ENCODE measurements at regions not wholly inside any gene's neighbourhood (a gene's known extent, or its start where the extent isn't known, plus 50 kb on each side); places are given as distances from the start of the nearest gene placed in this dataset.

DNA sequence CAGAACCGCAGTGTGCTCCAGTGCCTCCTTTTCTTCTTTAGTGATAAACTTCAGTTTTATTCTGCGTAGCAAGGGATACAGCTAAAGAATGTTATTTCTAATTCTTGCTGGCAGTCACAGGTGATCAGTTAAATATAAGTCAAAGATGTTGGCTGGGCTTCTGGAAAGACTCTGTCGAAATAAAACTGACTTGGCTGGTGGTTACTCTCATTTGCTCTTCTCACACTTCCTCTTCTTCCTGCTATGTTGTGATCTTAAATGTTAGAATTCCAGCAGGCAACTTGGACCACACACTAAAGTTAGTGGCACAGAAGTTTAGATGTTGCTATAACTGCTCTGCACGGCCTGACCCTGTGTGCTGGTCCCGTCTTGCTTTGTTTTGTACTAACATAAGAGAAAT, 278.6 kb downstream of the CDH19 start:
- no peak for DNase-seq (ENCODE audit: low read depth)
- H3K4me3 ChIP-seq (ENCODE audit: low read depth, low read length): no peak overlapping the region
- TF ChIP-seq, protein P1, sequence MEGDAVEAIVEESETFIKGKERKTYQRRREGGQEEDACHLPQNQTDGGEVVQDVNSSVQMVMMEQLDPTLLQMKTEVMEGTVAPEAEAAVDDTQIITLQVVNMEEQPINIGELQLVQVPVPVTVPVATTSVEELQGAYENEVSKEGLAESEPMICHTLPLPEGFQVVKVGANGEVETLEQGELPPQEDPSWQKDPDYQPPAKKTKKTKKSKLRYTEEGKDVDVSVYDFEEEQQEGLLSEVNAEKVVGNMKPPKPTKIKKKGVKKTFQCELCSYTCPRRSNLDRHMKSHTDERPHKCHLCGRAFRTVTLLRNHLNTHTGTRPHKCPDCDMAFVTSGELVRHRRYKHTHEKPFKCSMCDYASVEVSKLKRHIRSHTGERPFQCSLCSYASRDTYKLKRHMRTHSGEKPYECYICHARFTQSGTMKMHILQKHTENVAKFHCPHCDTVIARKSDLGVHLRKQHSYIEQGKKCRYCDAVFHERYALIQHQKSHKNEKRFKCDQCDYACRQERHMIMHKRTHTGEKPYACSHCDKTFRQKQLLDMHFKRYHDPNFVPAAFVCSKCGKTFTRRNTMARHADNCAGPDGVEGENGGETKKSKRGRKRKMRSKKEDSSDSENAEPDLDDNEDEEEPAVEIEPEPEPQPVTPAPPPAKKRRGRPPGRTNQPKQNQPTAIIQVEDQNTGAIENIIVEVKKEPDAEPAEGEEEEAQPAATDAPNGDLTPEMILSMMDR (IDR thresholded peaks at IDR 0.05; ENCODE audit: low read depth, low read length): no peak
- TF ChIP-seq MYC (IDR thresholded peaks at IDR 0.05; ENCODE audit: low read depth, low read length): no peak
- TF ChIP-seq POLR2A (IDR thresholded peaks at IDR 0.05; ENCODE audit: extremely low read depth, insufficient read length): no peak
- TF ChIP-seq, protein P2, sequence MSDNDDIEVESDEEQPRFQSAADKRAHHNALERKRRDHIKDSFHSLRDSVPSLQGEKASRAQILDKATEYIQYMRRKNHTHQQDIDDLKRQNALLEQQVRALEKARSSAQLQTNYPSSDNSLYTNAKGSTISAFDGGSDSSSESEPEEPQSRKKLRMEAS (IDR thresholded peaks at IDR 0.05; ENCODE audit: low read depth, low read length): no peak

DNA sequence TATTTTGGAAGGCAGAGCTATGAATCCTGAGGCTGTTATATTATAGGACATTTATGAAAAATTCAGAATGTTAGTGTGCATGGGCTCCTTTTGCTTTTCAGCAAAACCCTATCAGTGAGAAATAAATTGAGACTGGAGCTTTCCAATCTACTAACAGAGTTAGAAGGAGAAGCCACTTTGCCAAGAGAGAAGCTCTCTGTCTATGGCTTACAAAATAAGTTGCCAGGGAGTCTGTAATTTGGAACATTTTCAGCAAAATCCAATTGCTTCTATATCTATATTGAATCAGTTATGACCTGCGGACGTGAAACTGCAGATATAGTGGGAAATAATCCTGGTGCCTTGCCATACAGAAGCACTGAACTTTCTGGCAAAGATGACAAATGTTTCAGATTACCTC, 279.3 kb downstream of the CDH19 start:
- TF ChIP-seq POLR2A (IDR thresholded peaks at IDR 0.05; ENCODE audit: extremely low read depth, insufficient read length) (no peak), MYC (IDR thresholded peaks at IDR 0.05; ENCODE audit: low read depth, low read length) (no peak)
- TF ChIP-seq, protein P1 (IDR thresholded peaks at IDR 0.05; ENCODE audit: low read depth, low read length): no peak
- TF ChIP-seq, protein P2 (IDR thresholded peaks at IDR 0.05; ENCODE audit: low read depth, low read length): no peak
- no peak overlapping the region for H3K4me3 ChIP-seq (ENCODE audit: low read depth, low read length)
- no peak for DNase-seq (ENCODE audit: low read depth)

DNA sequence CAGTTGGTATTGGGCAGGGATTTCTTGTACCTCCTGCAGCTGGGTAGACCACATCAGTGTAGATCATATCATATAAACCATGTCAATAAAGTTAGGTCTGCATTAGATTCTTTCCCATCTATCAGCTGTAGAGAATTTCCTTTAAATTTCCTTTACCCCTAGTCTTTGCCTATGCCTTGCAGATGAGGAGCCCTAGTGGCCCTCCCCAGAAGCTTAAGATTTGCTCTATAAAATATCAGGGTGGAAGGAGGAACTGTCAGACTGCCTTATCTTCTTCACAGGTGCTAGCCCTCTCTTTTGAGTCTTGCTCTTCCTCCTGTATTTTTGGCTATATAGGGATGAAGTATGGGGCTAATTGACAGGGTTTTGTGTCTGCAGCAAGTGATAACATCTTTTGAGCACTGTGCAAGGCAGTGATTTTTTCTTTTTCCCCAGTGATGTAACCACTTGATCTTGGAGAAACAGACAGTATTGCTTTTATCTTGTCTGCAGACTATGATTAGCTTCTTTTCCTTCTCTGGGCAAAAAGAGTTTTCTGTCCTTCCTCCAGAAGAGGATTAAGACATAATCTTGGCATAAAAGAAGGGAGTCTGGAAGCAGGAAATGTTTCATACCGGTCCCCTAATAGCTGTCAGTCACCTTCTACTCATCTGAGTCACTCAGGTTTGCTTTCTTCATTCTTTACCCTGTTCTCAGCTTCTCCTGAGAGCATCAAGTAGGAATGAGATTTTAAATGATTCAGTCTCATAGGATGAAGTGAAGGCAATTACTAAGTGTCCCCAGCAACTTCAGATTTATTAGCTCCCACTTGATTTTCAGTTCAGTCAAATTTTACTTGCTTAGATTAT, 286.4 kb downstream of the CDH19 start:
- no peak overlapping the region for H3K4me3 ChIP-seq (ENCODE audit: low read depth, low read length)
- TF ChIP-seq MYC (IDR thresholded peaks at IDR 0.05; ENCODE audit: low read depth, low read length) (no peak), POLR2A (IDR thresholded peaks at IDR 0.05; ENCODE audit: extremely low read depth, insufficient read length) (no peak)
- TF ChIP-seq, protein P2 (IDR thresholded peaks at IDR 0.05; ENCODE audit: low read depth, low read length): no peak
- TF ChIP-seq, protein P1 (IDR thresholded peaks at IDR 0.05; ENCODE audit: low read depth, low read length): no peak
- no peak for DNase-seq (ENCODE audit: low read depth)

DNA sequence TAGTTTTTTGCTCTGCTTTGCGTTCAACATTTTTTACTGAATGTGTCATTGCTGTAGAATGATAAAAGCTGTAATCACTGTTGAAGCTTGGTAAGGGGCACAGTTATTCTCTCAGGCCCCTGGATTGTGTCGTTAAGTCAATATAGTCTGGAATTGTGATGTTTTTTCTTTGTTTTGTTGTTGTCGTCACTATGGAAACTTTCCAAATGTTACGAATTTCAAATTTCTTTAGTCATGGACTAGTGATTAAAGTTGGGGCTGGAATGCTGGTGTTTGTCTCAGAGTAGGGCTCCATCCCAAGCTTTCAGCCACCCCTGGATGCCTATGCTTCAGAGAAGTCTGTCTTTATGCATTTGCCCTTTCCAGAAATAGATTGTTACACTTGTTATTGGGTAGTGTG, 287.2 kb downstream of the CDH19 start:
- TF ChIP-seq POLR2A (IDR thresholded peaks at IDR 0.05; ENCODE audit: extremely low read depth, insufficient read length) (no peak), MYC (IDR thresholded peaks at IDR 0.05; ENCODE audit: low read depth, low read length) (no peak)
- TF ChIP-seq, protein P1 (IDR thresholded peaks at IDR 0.05; ENCODE audit: low read depth, low read length): no peak
- TF ChIP-seq, protein P2 (IDR thresholded peaks at IDR 0.05; ENCODE audit: low read depth, low read length): no peak
- no peak overlapping the region for H3K4me3 ChIP-seq (ENCODE audit: low read depth, low read length)
- no peak for DNase-seq (ENCODE audit: low read depth)

DNA sequence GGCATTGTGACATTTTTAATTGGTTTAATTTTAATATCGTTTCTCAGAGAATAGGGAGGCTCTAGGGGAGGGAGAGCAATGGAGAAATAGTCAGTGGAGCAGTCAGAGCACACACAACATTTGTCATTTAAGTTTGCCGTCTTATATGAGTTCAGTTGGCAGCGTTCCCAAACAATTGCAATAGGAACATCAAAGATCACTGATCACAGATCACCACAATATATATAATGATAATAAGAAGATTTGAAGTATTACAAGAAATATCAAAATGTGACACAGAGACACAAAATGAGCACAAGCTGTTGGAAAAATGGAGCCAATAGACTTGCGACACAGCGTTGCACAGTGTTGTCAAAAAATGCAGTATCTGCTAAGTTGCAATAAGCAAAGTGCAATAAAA, 303.7 kb downstream of the CDH19 start:
- no peak overlapping the region for H3K4me3 ChIP-seq (ENCODE audit: low read depth, low read length)
- no peak for DNase-seq (ENCODE audit: low read depth)
- TF ChIP-seq MYC (IDR thresholded peaks at IDR 0.05; ENCODE audit: low read depth, low read length) (no peak), POLR2A (IDR thresholded peaks at IDR 0.05; ENCODE audit: extremely low read depth, insufficient read length) (no peak)
- TF ChIP-seq, protein P2 (IDR thresholded peaks at IDR 0.05; ENCODE audit: low read depth, low read length): no peak

DNA sequence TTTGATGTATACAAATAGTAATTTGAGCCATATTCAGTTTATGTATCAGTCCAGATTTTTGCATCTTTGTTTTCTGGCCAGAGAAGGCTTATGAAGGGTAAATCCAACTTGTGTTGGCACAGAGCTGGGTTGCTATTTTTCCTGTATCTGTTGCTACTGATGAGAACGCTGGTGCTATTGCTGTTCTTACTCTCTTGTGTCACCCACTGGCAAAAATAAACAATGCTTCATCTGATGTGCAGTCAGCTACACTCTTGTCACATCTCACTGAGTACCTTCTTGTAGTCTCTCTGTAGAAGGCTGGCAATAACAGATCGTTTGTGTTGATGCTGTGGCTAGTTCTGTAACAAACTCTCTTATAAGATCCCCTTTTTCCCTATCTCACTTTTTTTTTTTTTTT, 323.4 kb downstream of the CDH19 start:
- no peak overlapping the region for H3K4me3 ChIP-seq (ENCODE audit: low read depth, low read length)
- no peak for DNase-seq (ENCODE audit: low read depth)
- TF ChIP-seq MYC (IDR thresholded peaks at IDR 0.05; ENCODE audit: low read depth, low read length): no peak
- TF ChIP-seq, protein P1 (IDR thresholded peaks at IDR 0.05; ENCODE audit: low read depth, low read length): no peak
- TF ChIP-seq, protein P2 (IDR thresholded peaks at IDR 0.05; ENCODE audit: low read depth, low read length): no peak
- TF ChIP-seq POLR2A (IDR thresholded peaks at IDR 0.05; ENCODE audit: extremely low read depth, insufficient read length): no peak

All from NB4 (cell line).